ENCODE measurements at regions not wholly inside any gene's neighbourhood (a gene's known extent, or its start where the extent isn't known, plus 50 kb on each side); places are given as distances from the start of the nearest gene placed in this dataset.

GRCh38 chr4:116959045-116959444 lies 126.3 kb downstream of the TRAM1L1 start:
- no peaks in the 10 kb centered on the region for H3K27me3 ChIP-seq (replicated peaks in 1 of 7)
- no peak for DNase-seq
- no peaks in the 10 kb centered on the region for H3K4me1 ChIP-seq
- no peak overlapping the region for H3K27ac ChIP-seq
- no peak overlapping the region for H3K4me3 ChIP-seq
- TF ChIP-seq POLR2A (IDR thresholded peaks at IDR 0.05) (no peak), CTCF (IDR thresholded peaks at IDR 0.05 in 8 of 11, conservative IDR thresholded peaks at IDR 0.05 in 3 of 11) (no peak), POLR2AphosphoS5 (IDR thresholded peaks at IDR 0.05) (no peak)
- no peaks in the 10 kb centered on the region for H3K36me3 ChIP-seq
- intact Hi-C loops (cut with DNase I; ENCODE audit: low total_unique reads) = no loop called here
- peaks cover 0 to 4% (median 0%) of the 10 kb centered on the region in 8 donors for H3K9me3 ChIP-seq

GRCh38 chr4:116953947-116954346 lies 131.4 kb downstream of the TRAM1L1 start:
- DNase-seq = no peak
- Histone ChIP-seq H3K4me3 (no peak overlapping the region), H3K9me3 (peaks cover 0 to 4% (median 0%) of the 10 kb centered on the region in 8 donors), H3K36me3 (no peaks in the 10 kb centered on the region), H3K4me1 (no peaks in the 10 kb centered on the region), H3K27me3 (replicated peaks in 1 of 7) (no peaks in the 10 kb centered on the region), H3K27ac (no peak overlapping the region)
- intact Hi-C loops (cut with DNase I; ENCODE audit: low total_unique reads) = no loop called here
- WGBS, 5 donors = 68 to 82% (median 72%) methylated on average over 3 of the region's 3 CpGs
- TF ChIP-seq CTCF (IDR thresholded peaks at IDR 0.05 in 8 of 11, conservative IDR thresholded peaks at IDR 0.05 in 3 of 11) = no peak
- TF ChIP-seq POLR2A (IDR thresholded peaks at IDR 0.05) = no peak
- no peak for TF ChIP-seq POLR2AphosphoS5 (IDR thresholded peaks at IDR 0.05)

- H3K36me3 ChIP-seq = no peaks in the 10 kb centered on the region
- no peaks in the 10 kb centered on the region for H3K27me3 ChIP-seq (replicated peaks in 1 of 7)
- DNase-seq = no peak
- TF ChIP-seq POLR2AphosphoS5 (IDR thresholded peaks at IDR 0.05) = no peak
- no peak for TF ChIP-seq CTCF (IDR thresholded peaks at IDR 0.05 in 8 of 11, conservative IDR thresholded peaks at IDR 0.05 in 3 of 11)
- no peak for TF ChIP-seq POLR2A (IDR thresholded peaks at IDR 0.05)
- H3K27ac ChIP-seq = no peak overlapping the region
- no peaks in the 10 kb centered on the region for H3K4me1 ChIP-seq
- peaks cover 0 to 2% (median 0%) of the 10 kb centered on the region in 8 donors for H3K9me3 ChIP-seq
- intact Hi-C loops (cut with DNase I; ENCODE audit: low total_unique reads) = no loop called here
- WGBS, 5 donors = 58 to 76% (median 68%) methylated on average over 5 of the region's 5 CpGs
- H3K4me3 ChIP-seq = no peak overlapping the region
These were observed 132.7 kb downstream of the TRAM1L1 start for GRCh38 chr4:116952530-116953136.

GRCh38 chr4:116949856-116950255 lies 135.5 kb downstream of the TRAM1L1 start:
- Histone ChIP-seq H3K4me1 (no peaks in the 10 kb centered on the region), H3K4me3 (no peak overlapping the region), H3K27me3 (replicated peaks in 1 of 7) (no peaks in the 10 kb centered on the region), H3K9me3 (no peaks in the 10 kb centered on the region), H3K27ac (no peak overlapping the region), H3K36me3 (no peaks in the 10 kb centered on the region)
- intact Hi-C loops (cut with DNase I; ENCODE audit: low total_unique reads) = no loop called here
- 81 to 94% (median 88%) methylated on average over 4 of the region's 4 CpGs for WGBS, 5 donors
- DNase-seq = no peak
- TF ChIP-seq CTCF (IDR thresholded peaks at IDR 0.05 in 8 of 11, conservative IDR thresholded peaks at IDR 0.05 in 3 of 11) (no peak), POLR2AphosphoS5 (IDR thresholded peaks at IDR 0.05) (no peak), POLR2A (IDR thresholded peaks at IDR 0.05) (no peak)
